Neural progenitor cell (in vitro differentiated cells): ENCODE measurements at regions not wholly inside any gene's neighbourhood (a gene's known extent, or its start where the extent isn't known, plus 50 kb on each side); places are given as distances from the start of the nearest gene placed in this dataset.

Experiments used
- DNase-seq: peaks from one replicate; pipeline ENCODE4 v3.0.0-alpha.2; 2016; ENCODE audit warnings: low spot score
- H2AFZ ChIP-seq: fragments of 200-600 bp; sonication (generic); replicated peaks from 2 replicates; pipeline ENCODE4 v1.6.1; 2016; ENCODE audit warnings: antibody characterized with exemption
- H3F3A ChIP-seq: fragments of 200-600 bp; sonication (generic); 2 replicates; pipeline ENCODE4 v1.6.1; 2016; ENCODE audit warnings: antibody characterized with exemption, low read depth
- H3K27ac ChIP-seq: fragments of 200-600 bp; sonication (generic); 2 replicates; pipeline ENCODE4 v1.5.1; 2016; ENCODE audit warnings: mild to moderate bottlenecking
- H3K27me3 ChIP-seq: fragments of 200-600 bp; sonication (generic); 2 replicates; pipeline ENCODE4 v1.6.1; 2016; ENCODE audit warnings: mild to moderate bottlenecking, moderate library complexity
- H3K36me3 ChIP-seq: fragments of 200-600 bp; sonication (generic); 2 replicates; pipeline ENCODE4 v1.5.1; 2016
- H3K4me1 ChIP-seq: fragments of 200-600 bp; sonication (generic); 2 replicates; pipeline ENCODE4 v1.6.1; 2016; ENCODE audit warnings: mixed run types
- H3K4me2 ChIP-seq: fragments of 200-600 bp; sonication (generic); 2 replicates; pipeline ENCODE4 v1.6.1; 2016
- H3K4me3 ChIP-seq: fragments of 200-600 bp; sonication (generic); 2 replicates; pipeline ENCODE4 v1.5.1; 2016
- H3K79me2 ChIP-seq: fragments of 200-600 bp; sonication (generic); 2 replicates; pipeline ENCODE4 v1.6.1; 2016; ENCODE audit warnings: low read depth
- H3K9ac ChIP-seq: fragments of 200-600 bp; sonication (generic); 2 replicates; pipeline ENCODE4 v1.6.1; 2016
- H3K9me3 ChIP-seq: fragments of 200-600 bp; sonication (generic); 2 replicates; pipeline ENCODE4 v1.5.1; 2016; ENCODE audit warnings: low read depth
- H4K20me1 ChIP-seq: fragments of 200-600 bp; sonication (generic); 2 replicates; pipeline ENCODE4 v1.6.1; 2016; ENCODE audit warnings: low read depth
- H3K27ac Mint-ChIP-seq: 3 replicates; pipeline ENCODE4 v1.8.0; 2021; ENCODE audit warnings: mixed read lengths
- H3K27me3 Mint-ChIP-seq: 2 replicates; pipeline ENCODE4 v1.8.0; 2022; ENCODE audit warnings: low read depth, mild to moderate bottlenecking, inconsistent platforms, moderate library complexity, mixed read lengths; ENCODE audit not compliant: insufficient read depth
- H3K36me3 Mint-ChIP-seq: 3 replicates; pipeline ENCODE4 v1.8.0; 2021; ENCODE audit warnings: mixed read lengths
- H3K4me1 Mint-ChIP-seq: 3 replicates; pipeline ENCODE4 v1.8.0; 2021; ENCODE audit warnings: mixed read lengths
- H3K4me3 Mint-ChIP-seq: 3 replicates; pipeline ENCODE4 v1.8.0; 2021; ENCODE audit warnings: mild to moderate bottlenecking, moderate library complexity, mixed read lengths
- H3K9me3 Mint-ChIP-seq: 3 replicates; pipeline ENCODE4 v1.8.0; 2020; ENCODE audit warnings: mixed read lengths
- CTCF ChIP-seq: fragments of 200-600 bp; sonication (generic); IDR thresholded peaks from 2 replicates; pipeline ENCODE4 v1.5.1; 2017; ENCODE audit warnings: antibody characterized with exemption, mild to moderate bottlenecking
- EZH2 ChIP-seq: fragments of 200-600 bp; sonication (generic); IDR thresholded peaks from 2 replicates; pipeline ENCODE4 v1.6.1; 2017; ENCODE audit warnings: antibody characterized with exemption, mild to moderate bottlenecking, moderate library complexity
- EZH2phosphoT487 ChIP-seq: fragments of 200-600 bp; sonication (generic); IDR thresholded peaks from 2 replicates; pipeline ENCODE4 v1.6.1; 2017; ENCODE audit warnings: antibody characterized with exemption

DNA sequence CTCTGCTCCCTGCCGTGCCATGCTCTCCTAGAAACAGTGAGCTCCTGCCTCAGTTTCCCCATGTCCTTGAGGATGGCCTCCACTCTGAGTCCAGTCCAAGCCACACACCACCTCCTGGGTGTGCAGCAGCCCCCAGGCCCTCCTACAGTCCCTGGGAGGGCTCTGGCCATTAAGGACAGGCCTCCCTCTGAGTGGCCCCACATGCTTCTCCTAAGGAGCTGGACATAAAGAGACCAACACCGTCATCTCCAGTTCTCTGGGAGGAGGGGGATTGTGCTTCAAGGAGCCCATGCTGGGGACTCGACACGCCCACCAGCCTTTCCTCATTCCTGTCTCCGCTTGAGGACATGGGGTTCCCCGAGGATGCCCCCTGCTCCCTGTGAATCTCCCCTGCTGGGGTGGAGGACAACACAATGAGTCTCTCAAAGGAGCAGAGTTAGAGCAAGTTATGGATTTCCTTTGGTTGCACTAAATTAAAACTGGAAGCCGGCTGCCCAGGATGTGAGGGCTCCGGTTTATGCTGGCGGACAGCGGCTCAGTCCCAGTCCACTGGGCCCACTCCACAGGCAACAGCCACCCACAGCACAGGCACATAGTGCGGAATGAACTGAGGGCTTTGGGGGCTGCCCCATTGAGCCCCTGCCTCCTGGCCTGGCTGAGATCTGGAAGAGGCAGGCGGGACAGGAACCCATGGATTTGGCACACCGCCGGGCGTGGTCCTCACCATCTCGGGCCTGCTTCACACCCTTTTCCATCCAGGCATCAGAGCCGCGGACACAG lies 165.6 kb upstream of the IQSEC1 start:
- no peaks in the 10 kb centered on the region for H4K20me1 ChIP-seq
- no peaks in the 10 kb centered on the region for H3K9me3 Mint-ChIP-seq
- no peak overlapping the region for H3K9ac ChIP-seq
- no peaks in the 10 kb centered on the region for H3F3A ChIP-seq
- H3K4me1 Mint-ChIP-seq: peaks cover 41% of the 10 kb centered on the region
- no peak for DNase-seq
- H3K36me3 ChIP-seq: no peaks in the 10 kb centered on the region
- H3K4me1 ChIP-seq: peaks cover 7% of the 10 kb centered on the region
- no peak overlapping the region for H3K4me3 Mint-ChIP-seq
- TF ChIP-seq CTCF: no peak
- no peak for TF ChIP-seq EZH2phosphoT487
- no peak for TF ChIP-seq EZH2
- no peaks in the 10 kb centered on the region for H3K27me3 Mint-ChIP-seq
- no peaks in the 10 kb centered on the region for H3K36me3 Mint-ChIP-seq
- H3K4me2 ChIP-seq: no peak overlapping the region
- no peaks in the 10 kb centered on the region for H3K79me2 ChIP-seq
- H3K27ac Mint-ChIP-seq: no peak overlapping the region
- H3K27ac ChIP-seq: no peak overlapping the region
- H3K9me3 ChIP-seq: no peaks in the 10 kb centered on the region
- no peak overlapping the region for H2AFZ ChIP-seq
- H3K4me3 ChIP-seq: no peak overlapping the region
- H3K27me3 ChIP-seq: no peaks in the 10 kb centered on the region

DNA sequence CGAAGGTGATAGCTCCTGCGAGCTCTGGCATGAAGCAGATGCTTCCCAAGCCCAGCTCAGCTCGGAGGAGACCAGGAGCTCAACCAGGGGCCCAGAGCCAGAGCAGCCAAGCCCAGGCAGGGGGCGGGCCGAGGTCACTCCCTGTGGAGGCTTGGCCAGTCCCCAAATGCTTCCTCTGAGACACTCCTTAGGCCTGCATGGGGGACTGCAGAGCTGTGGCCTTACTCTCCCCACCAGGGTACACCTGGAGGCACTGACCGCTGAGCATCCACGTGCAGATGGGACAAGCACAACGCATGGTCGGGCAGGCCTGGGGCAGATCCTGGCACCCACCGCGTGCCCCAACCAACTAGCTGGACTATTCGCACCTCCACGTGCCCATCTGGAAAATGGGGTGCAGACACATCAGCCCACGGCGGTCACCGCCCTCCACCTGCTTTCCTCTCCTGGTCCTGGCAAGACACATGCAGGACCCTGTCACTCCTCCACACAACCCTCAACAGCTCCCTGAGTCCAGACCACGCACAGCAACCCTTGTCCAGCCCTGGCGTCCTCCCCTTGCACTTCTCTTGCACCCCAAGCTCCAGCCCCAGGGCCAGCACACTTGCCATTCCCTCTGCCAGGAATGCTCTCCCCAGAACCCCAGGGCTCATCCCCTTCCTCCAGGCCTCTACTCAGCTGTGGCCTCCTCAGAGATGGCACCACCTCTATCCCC lies 164.7 kb upstream of the IQSEC1 start:
- H3K4me2 ChIP-seq: no peak overlapping the region
- no peaks in the 10 kb centered on the region for H3K79me2 ChIP-seq
- no peaks in the 10 kb centered on the region for H3K27me3 ChIP-seq
- peak overlapping the region; percentile 39 for H3K27ac Mint-ChIP-seq
- no peaks in the 10 kb centered on the region for H3K9me3 ChIP-seq
- H3K4me3 Mint-ChIP-seq: peak overlapping the region; percentile 31
- H3K36me3 Mint-ChIP-seq: no peaks in the 10 kb centered on the region
- TF ChIP-seq CTCF (no peak), EZH2 (no peak), EZH2phosphoT487 (no peak)
- no peaks in the 10 kb centered on the region for H3K36me3 ChIP-seq
- no peaks in the 10 kb centered on the region for H3K9me3 Mint-ChIP-seq
- no peaks in the 10 kb centered on the region for H3K4me1 ChIP-seq
- no peak overlapping the region for H2AFZ ChIP-seq
- no peak overlapping the region for H3K4me3 ChIP-seq
- no peak for DNase-seq
- no peak overlapping the region for H3K27ac ChIP-seq
- H3F3A ChIP-seq: no peaks in the 10 kb centered on the region
- H4K20me1 ChIP-seq: no peaks in the 10 kb centered on the region
- H3K27me3 Mint-ChIP-seq: peaks cover 5% of the 10 kb centered on the region
- H3K9ac ChIP-seq: no peak overlapping the region
- H3K4me1 Mint-ChIP-seq: peaks cover 36% of the 10 kb centered on the region

GRCh38 chr3:13236557-13237173 lies 163.4 kb upstream of the IQSEC1 start:
- no peak overlapping the region for H3K27ac ChIP-seq
- H3K9me3 ChIP-seq: no peaks in the 10 kb centered on the region
- H3K27me3 ChIP-seq: no peaks in the 10 kb centered on the region
- H3K4me1 ChIP-seq: no peaks in the 10 kb centered on the region
- Mint-ChIP-seq H3K4me3 (no peak overlapping the region), H3K27me3 (peaks cover 11% of the 10 kb centered on the region), H3K27ac (no peak overlapping the region), H3K36me3 (no peaks in the 10 kb centered on the region), H3K9me3 (no peaks in the 10 kb centered on the region), H3K4me1 (peaks cover 37% of the 10 kb centered on the region)
- H2AFZ ChIP-seq: no peak overlapping the region
- H3K4me2 ChIP-seq: no peak overlapping the region
- H3K4me3 ChIP-seq: no peak overlapping the region
- H3K9ac ChIP-seq: no peak overlapping the region
- no peak for TF ChIP-seq EZH2
- TF ChIP-seq CTCF: no peak
- no peak for TF ChIP-seq EZH2phosphoT487
- no peaks in the 10 kb centered on the region for H3K36me3 ChIP-seq
- H3F3A ChIP-seq: no peaks in the 10 kb centered on the region
- H3K79me2 ChIP-seq: no peaks in the 10 kb centered on the region
- no peak for DNase-seq
- H4K20me1 ChIP-seq: no peaks in the 10 kb centered on the region
